GM19372 (cell line): ENCODE measurements at regions not wholly inside any gene's neighbourhood (a gene's known extent, or its start where the extent isn't known, plus 50 kb on each side); places are given as distances from the start of the nearest gene placed in this dataset.

ENCODE experiments used
- ATAC-seq: cut with Tn5 transposase; IDR thresholded peaks from one replicate; pipeline ENCODE4 v1.9.1; 2021; ENCODE audit warnings: mild to moderate bottlenecking, low read depth, moderate library complexity; ENCODE audit not compliant: unreplicated experiment

DNA sequence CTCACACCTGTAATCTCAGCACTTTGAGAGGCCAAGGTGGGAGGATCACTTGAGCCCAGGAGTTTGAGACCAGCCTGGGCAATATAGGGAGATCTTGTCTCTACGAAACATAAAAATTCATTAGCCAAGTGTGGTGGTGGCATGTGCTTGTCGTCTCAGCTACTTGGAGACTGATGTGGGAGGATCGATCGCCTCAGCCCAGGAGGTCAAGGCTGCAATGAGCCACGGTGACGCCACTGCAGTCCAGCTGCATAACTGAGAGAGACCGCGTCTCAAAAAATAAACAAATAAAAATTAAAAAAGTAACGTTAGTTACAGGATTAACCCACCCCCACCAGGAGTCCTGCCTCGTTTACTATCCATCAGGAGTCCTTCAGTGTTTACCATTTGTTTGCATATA is 345.1 kb downstream of the BTBD3 start:
- ATAC-seq = no peak

DNA sequence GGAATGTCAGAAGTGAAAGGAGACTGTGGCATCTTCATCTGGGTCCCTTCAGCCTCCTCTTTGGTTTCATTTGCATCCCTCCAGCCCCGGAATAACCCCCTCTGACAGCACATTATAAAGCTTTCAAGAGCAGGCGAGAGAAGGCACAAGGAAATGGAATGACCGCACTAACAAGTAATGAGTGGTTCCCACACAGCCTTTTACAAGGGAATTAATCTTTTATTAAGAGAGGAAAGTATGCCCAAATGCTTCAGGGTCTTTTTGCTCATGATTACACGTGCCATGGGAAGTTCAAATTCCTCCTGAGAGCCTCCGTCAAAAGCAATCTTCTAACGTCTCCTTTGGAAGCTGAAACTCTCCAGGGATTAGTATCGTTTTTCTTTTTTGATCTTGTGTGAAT is 347.0 kb downstream of the BTBD3 start:
- ATAC-seq = no peak

GRCh38 chr20:12265662-12266061 is 348.0 kb downstream of the BTBD3 start:
- no peak for ATAC-seq

GRCh38 chr20:12269579-12269978 is 351.9 kb downstream of the BTBD3 start:
- ATAC-seq = no peak

DNA sequence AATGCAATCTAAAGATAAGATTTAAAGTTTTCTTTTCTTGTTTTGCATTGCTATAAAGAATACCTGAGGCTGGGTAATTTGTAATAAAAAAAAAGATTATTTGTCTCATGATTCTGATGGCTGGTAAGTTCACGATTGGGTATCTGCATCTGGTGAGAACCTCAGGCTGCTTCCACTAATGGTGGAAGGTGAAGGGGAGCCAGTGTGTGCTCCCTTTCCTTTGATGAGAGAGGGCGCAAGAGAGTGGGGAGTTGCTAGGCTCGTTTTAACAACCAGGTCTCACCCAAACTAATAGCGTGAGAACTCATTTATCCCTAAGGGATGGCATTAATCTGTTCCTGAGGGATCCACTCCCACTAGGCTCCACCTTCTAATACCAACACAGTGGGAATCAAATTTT is 353.2 kb downstream of the BTBD3 start:
- no peak for ATAC-seq

- no peak for ATAC-seq
Measured at GRCh38 chr20:12276011-12276673, 358.4 kb downstream of the BTBD3 start.

- no peak for ATAC-seq
Measured at GRCh38 chr20:12287575-12287974, 369.9 kb downstream of the BTBD3 start.

- ATAC-seq = no peak
Measured at GRCh38 chr20:12289465-12289864, 371.8 kb downstream of the BTBD3 start.

GRCh38 chr20:12291386-12291785 is 373.7 kb downstream of the BTBD3 start:
- no peak for ATAC-seq

DNA sequence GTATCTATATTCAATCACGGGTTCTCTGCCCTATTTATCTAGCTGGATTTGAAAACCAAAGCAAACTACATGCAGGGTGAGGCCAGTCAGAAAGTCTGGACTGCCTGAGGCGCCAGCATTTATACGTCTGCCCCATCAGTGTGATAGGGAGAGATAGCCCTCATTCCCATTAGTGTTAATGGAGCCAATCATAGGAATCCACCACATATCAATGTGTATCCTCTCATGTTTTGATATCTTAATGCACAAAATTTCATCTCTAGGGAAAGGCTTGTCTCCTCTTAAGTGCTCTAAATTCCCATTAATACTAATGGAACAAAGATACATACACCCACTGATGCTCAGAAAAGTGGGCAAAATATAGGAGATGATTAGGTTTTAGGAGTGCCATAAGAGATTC is 376.2 kb downstream of the BTBD3 start:
- no peak for ATAC-seq

GRCh38 chr20:12294678-12295077 is 377.0 kb downstream of the BTBD3 start:
- ATAC-seq = no peak

DNA sequence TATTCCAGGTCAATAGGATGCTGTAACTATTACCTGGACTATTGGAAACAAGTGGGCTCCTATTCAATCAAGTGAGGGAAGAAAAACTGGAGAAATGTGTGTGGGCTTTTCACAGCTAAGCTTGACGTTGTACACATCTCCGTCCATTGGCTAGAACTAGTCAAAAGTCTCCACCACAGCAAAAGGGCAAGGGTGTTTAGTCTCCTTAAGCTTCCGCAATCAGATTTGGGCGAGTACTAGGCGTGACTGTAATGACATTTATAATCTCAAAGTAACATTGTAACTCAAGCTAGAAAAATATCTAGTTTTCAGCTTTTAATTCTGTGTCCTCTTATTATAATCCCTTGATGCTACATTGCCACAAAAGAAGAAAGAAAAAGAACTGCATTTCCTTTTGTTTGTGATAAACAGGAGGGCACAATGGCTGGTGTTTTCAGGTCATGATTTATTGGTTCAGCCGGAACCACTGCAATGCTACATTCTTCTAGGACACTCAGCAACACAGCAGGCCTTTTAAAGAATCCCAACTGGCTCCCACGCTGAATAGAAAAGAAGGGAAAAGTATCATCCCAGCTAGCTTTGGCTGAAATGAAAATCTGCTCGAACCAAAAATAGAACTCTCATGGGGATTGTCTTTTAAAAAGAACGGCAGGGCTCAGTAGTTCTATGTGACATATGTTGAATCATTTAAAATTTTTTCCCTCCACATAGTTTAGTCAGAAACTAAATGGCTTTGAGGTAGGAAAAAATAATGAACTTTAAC is 387.7 kb downstream of the BTBD3 start:
- no peak for ATAC-seq

DNA sequence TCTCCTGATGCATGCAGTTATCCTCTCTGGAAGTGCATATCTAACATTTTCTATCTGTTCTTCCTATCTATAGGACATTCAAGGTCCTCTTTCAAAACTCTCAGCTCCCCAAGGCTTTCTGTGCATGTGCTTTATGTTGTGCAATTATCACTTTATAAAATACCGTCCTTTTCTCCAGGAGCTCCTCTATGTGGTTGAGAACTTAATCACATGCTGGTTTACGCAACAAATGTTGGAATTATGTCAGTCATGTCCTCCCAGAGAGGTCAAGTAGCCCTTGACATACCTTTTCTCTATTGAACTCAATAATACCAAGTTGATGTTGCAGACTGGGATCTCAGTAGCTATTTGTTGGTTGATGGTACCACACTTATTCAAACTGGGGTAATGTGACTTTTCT is 388.4 kb downstream of the BTBD3 start:
- no peak for ATAC-seq

DNA sequence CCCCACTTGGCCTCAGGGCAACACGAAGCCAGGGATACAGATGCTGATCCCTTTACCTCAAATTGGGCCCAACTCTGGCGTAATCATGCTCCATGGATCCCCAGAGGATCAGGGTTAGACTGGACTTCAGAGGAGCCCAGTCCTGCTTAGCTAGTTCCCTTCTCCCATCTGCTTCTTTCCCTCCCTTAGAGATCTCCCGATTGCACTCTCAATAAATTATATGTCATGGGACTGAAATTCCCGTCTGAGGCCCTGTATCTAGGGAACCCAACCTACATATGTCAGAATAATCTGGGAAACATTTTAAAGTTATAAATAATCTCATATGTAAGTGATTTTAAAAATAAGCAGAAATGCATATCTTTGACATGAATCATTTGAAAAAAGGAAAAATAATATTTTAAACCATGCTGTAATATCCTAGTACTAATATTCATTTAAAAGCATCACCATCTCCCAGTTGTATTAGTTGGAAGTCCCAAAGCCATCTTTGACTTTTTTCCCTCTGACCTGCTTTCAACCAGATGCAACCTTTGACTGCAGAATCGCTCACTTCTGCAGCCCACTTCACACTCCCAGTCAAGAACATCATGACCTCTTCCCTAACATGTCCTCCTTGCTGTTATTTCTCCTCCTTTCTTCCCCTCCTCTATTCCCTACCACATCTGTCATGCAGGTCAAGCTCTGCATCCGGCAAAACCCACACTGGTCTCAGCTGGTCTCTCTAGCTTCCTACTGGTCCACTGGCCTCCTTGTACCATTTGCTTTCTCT is 393.6 kb downstream of the BTBD3 start:
- ATAC-seq = no peak

- ATAC-seq = no peak
Measured at GRCh38 chr20:12315652-12316051, 398.0 kb downstream of the BTBD3 start.

- ATAC-seq = no peak
Measured at GRCh38 chr20:12316794-12317193, 399.1 kb downstream of the BTBD3 start.

DNA sequence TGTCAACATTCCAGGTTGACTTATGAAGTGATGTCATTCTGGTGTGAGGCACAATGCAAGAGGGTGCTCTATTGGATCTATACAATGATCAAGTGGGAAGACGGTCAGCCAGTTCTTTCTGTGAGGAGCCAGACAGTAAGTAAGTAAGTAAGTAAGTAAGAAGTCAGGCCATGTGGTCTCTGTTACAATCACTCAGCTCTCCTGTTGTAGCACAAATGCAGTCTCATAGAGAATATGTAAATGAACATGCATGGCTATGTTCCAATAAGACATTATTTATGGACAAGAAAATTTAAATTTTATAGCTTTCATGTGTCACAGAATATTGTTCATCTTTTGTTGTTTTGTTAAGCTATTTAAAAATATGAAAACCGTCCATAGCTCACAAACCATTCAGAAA is 399.7 kb downstream of the BTBD3 start:
- no peak for ATAC-seq

DNA sequence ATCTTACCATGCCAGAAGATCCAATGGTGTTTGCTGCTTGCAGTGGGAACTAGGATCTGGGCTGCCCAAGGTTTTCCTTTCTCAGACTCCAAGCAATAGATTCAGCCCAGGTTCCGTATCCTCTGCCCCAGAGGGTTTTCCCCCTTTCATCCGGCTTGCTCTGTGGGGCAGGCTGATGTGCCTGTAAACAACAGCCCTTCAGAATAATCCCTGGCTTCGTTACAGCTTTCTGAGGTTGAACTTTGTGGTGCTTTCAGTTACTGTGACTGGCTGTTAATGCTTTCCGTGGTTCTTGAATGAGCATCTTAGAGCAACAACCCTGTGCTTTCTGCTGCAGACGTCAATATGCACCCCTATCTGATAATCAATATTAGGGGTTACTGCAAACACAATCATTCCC is 400.4 kb downstream of the BTBD3 start:
- ATAC-seq = no peak

DNA sequence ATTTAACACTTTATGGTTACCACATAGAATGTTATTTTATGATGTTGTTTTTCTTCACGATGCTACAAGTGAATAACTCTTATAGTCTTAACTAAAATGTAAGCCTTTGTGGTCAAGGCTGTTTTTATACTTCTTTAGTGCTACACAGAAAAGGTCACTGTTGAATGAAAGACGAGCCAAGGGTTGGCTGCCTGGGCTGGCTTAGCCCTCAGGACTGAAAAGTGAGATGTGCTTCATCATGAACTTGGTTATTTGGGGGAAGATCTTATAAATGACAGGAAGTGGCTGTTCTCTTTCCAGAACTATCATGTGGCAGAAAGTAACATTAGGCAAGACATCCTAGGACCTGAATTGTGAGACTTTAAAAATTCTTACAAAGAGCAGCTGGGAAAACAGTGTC is 404.0 kb downstream of the BTBD3 start:
- no peak for ATAC-seq

DNA sequence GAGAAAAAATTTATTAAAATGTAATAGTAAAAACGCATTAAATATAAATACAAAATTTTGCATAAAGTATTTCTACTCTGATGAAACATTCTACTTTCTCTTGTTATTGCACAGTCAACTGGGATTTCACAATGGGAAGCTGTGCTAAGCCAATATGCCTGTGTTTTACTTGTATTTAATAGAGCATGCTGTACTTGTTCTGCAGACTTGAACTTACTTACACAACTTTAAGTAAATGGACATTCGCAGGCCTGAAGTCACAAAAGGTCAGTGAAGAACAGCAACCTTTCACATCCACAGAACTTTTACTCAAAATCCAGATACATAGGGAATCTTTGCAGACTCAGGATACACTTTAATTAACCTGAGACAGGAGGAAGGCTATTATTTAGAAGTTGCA is 409.5 kb downstream of the BTBD3 start:
- ATAC-seq = no peak

DNA sequence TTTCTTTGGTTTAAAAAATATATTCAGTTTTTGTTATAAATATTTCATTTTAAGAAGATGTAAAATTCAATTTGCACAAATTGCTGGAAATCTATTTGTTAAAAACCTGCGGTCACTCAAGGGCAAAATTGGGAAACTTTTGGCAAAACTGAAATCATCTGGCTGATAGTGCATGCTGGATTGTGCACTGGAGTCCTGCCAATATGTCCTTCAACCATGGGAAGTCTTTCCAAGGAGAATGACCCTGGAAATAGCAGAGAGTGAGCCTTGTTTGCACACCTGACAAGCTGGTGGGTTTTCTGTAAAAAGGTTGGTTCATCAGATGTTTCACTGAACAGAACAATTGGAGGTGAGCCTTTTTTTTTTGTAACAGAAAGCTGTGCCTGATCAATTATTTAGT is 413.5 kb downstream of the BTBD3 start:
- no peak for ATAC-seq

GRCh38 chr20:12337601-12338000 is 419.9 kb downstream of the BTBD3 start:
- ATAC-seq = no peak
